Stimulated activated CD8-positive, alpha-beta memory T cell treated with anti-CD3 and anti-CD28 coated beads, Interleukin-2, amount 100 ng/mL, for 1 hour (primary cell): ENCODE measurements at regions not wholly inside any gene's neighbourhood (a gene's known extent, or its start where the extent isn't known, plus 50 kb on each side); places are given as distances from the start of the nearest gene placed in this dataset.
"Not testable (repeated sequence)": the region's sequence is repeated elsewhere in the genome, so short reads cannot be mapped to it uniquely, and the experiment has no call there.

Experiments used
- DNase-seq, 2 donors: peaks; one replicate each; pipeline ENCODE4 v3.0.0-alpha.2; 2020; ENCODE audit warnings: low read depth in 2 of 2

GRCh38 chr4:24003496-24003895, 113.6 kb upstream of the PPARGC1A start:
- DNase-seq = no peak

GRCh38 chr4:24002330-24002966, 112.6 kb upstream of the PPARGC1A start:
- no peak for DNase-seq

- DNase-seq = no peak
These were observed 111.9 kb upstream of the PPARGC1A start for GRCh38 chr4:24001486-24002329.

- no peak for DNase-seq
These were observed 110.6 kb upstream of the PPARGC1A start for GRCh38 chr4:24000470-24000831.

GRCh38 chr4:23999714-24000469, 110.0 kb upstream of the PPARGC1A start:
- DNase-seq = no peak

- no peak for DNase-seq
These were observed 103.5 kb upstream of the PPARGC1A start for GRCh38 chr4:23993373-23993772.

- no peak for DNase-seq
These were observed 101.6 kb upstream of the PPARGC1A start for GRCh38 chr4:23991444-23991843.

GRCh38 chr4:23986270-23986669, 96.4 kb upstream of the PPARGC1A start:
- no peak for DNase-seq

- DNase-seq = no peak
These were observed 91.5 kb upstream of the PPARGC1A start for GRCh38 chr4:23981328-23981727.

- DNase-seq = no peak
These were observed 89.7 kb upstream of the PPARGC1A start for GRCh38 chr4:23979534-23979933.

GRCh38 chr4:23978002-23978401, 88.2 kb upstream of the PPARGC1A start:
- DNase-seq = no peak

- DNase-seq = no peak
These were observed 86.6 kb upstream of the PPARGC1A start for GRCh38 chr4:23976423-23976822.

GRCh38 chr4:23973308-23973855, 83.5 kb upstream of the PPARGC1A start:
- no peak for DNase-seq

- DNase-seq = no peak
These were observed 83.0 kb upstream of the PPARGC1A start for GRCh38 chr4:23972805-23973204.

GRCh38 chr4:23972187-23972586, 82.3 kb upstream of the PPARGC1A start:
- no peak for DNase-seq

- no peak for DNase-seq
These were observed 80.5 kb upstream of the PPARGC1A start for GRCh38 chr4:23970201-23970850.

- no peak for DNase-seq
These were observed 79.8 kb upstream of the PPARGC1A start for GRCh38 chr4:23969635-23970145.

GRCh38 chr4:23967281-23967680, 77.4 kb upstream of the PPARGC1A start:
- DNase-seq = no peak

- no peak for DNase-seq
These were observed 76.9 kb upstream of the PPARGC1A start for GRCh38 chr4:23966725-23967124.

- no peak for DNase-seq
These were observed 72.6 kb upstream of the PPARGC1A start for GRCh38 chr4:23962462-23962861.

GRCh38 chr4:23961395-23961794, 71.5 kb upstream of the PPARGC1A start:
- DNase-seq = not testable (repeated sequence)
